Osteoblast (primary cell): ENCODE measurements at regions not wholly inside any gene's neighbourhood (a gene's known extent, or its start where the extent isn't known, plus 50 kb on each side); places are given as distances from the start of the nearest gene placed in this dataset.

ENCODE experiments used
- DNase-seq: peaks from one replicate; pipeline ENCODE4 v3.0.0; 2011; ENCODE audit warnings: low spot score, mixed read lengths; ENCODE audit not compliant: insufficient read length; ENCODE audit errors: missing footprints
- H2AFZ ChIP-seq: 2 replicates; pipeline ENCODE4 v1.6.0; 2011; ENCODE audit warnings: mild to moderate bottlenecking, low read length
- H3K27ac ChIP-seq: 2 replicates; pipeline ENCODE4 v1.5.1; 2011; ENCODE audit warnings: mild to moderate bottlenecking, low read depth, low read length, moderate library complexity
- H3K27me3 ChIP-seq: 2 replicates; pipeline ENCODE4 v1.6.0; 2012; ENCODE audit warnings: mild to moderate bottlenecking, control low read depth, inconsistent platforms, low read length, moderate library complexity; ENCODE audit not compliant: insufficient read depth
- H3K36me3 ChIP-seq: 2 replicates; pipeline ENCODE4 v1.5.1; 2011; ENCODE audit warnings: mild to moderate bottlenecking, low read length, control low read depth, moderate library complexity; ENCODE audit not compliant: insufficient read depth
- H3K4me1 ChIP-seq: 2 replicates; pipeline ENCODE4 v1.5.1; 2011; ENCODE audit warnings: mild to moderate bottlenecking, low read length, control low read depth, moderate library complexity; ENCODE audit not compliant: insufficient read depth
- H3K4me2 ChIP-seq: 2 replicates; pipeline ENCODE4 v1.6.0; 2011; ENCODE audit warnings: mild to moderate bottlenecking, low read length; ENCODE audit not compliant: insufficient read depth
- H3K4me3 ChIP-seq: fragments of 200-600 bp; sonication (generic); 3 replicates; pipeline ENCODE4 v1.5.1; 2012; ENCODE audit warnings: mild to moderate bottlenecking, low read length, inconsistent platforms; ENCODE audit not compliant: insufficient read depth
- H3K79me2 ChIP-seq: 2 replicates; pipeline ENCODE4 v1.6.0; 2012; ENCODE audit warnings: mild to moderate bottlenecking, low read length, control low read depth, inconsistent platforms; ENCODE audit not compliant: insufficient read depth
- H3K9me3 ChIP-seq: 2 replicates; pipeline ENCODE4 v1.5.1; 2011; ENCODE audit warnings: low read depth, low read length, control low read depth
- H4K20me1 ChIP-seq: 2 replicates; pipeline ENCODE4 v1.6.0; 2012; ENCODE audit warnings: mild to moderate bottlenecking, low read length, control low read depth; ENCODE audit not compliant: insufficient read depth
- CTCF ChIP-seq: IDR thresholded peaks from 2 replicates; pipeline ENCODE4 v1.5.1; 2011; ENCODE audit warnings: mild to moderate bottlenecking, low read depth, low read length, moderate library complexity; ENCODE audit errors: extremely low read depth

- Histone ChIP-seq H3K4me2 (no peak overlapping the region), H3K79me2 (no peaks in the 10 kb centered on the region), H3K36me3 (no peaks in the 10 kb centered on the region), H3K4me1 (peaks cover 3% of the 10 kb centered on the region), H3K9me3 (no peaks in the 10 kb centered on the region), H2AFZ (no peak overlapping the region), H3K27ac (no peak overlapping the region), H3K27me3 (peaks cover 2% of the 10 kb centered on the region), H3K4me3 (no peak overlapping the region), H4K20me1 (no peaks in the 10 kb centered on the region)
- no peak for TF ChIP-seq CTCF
- no peak for DNase-seq
Observed at GRCh38 chr11:95534809-95535208, 254.8 kb downstream of the FAM76B start.

- no peak for DNase-seq
- H3K9me3 ChIP-seq: no peaks in the 10 kb centered on the region
- no peak overlapping the region for H3K4me3 ChIP-seq
- H3K79me2 ChIP-seq: no peaks in the 10 kb centered on the region
- no peaks in the 10 kb centered on the region for H3K36me3 ChIP-seq
- H3K27me3 ChIP-seq: peaks cover 2% of the 10 kb centered on the region
- H4K20me1 ChIP-seq: no peaks in the 10 kb centered on the region
- H3K4me1 ChIP-seq: peaks cover 3% of the 10 kb centered on the region
- no peak overlapping the region for H3K27ac ChIP-seq
- no peak for TF ChIP-seq CTCF
- H2AFZ ChIP-seq: no peak overlapping the region
- no peak overlapping the region for H3K4me2 ChIP-seq
Observed at GRCh38 chr11:95534226-95534625, 255.4 kb downstream of the FAM76B start.

- H3K27me3 ChIP-seq: peaks cover 2% of the 10 kb centered on the region
- no peak overlapping the region for H2AFZ ChIP-seq
- no peak overlapping the region for H3K27ac ChIP-seq
- H3K36me3 ChIP-seq: no peaks in the 10 kb centered on the region
- TF ChIP-seq CTCF: no peak
- no peak overlapping the region for H3K4me3 ChIP-seq
- no peaks in the 10 kb centered on the region for H3K9me3 ChIP-seq
- H4K20me1 ChIP-seq: no peaks in the 10 kb centered on the region
- no peak overlapping the region for H3K4me2 ChIP-seq
- peaks cover 3% of the 10 kb centered on the region for H3K4me1 ChIP-seq
- no peaks in the 10 kb centered on the region for H3K79me2 ChIP-seq
- no peak for DNase-seq
Observed at GRCh38 chr11:95531116-95531515, 258.5 kb downstream of the FAM76B start.

- Histone ChIP-seq H3K36me3 (no peaks in the 10 kb centered on the region), H3K4me2 (no peak overlapping the region), H3K27ac (no peak overlapping the region), H4K20me1 (no peaks in the 10 kb centered on the region), H3K4me3 (no peak overlapping the region), H3K4me1 (peaks cover 6% of the 10 kb centered on the region), H3K27me3 (no peaks in the 10 kb centered on the region), H3K9me3 (no peaks in the 10 kb centered on the region), H2AFZ (no peak overlapping the region), H3K79me2 (no peaks in the 10 kb centered on the region)
- DNase-seq: no peak
- no peak for TF ChIP-seq CTCF
Observed at GRCh38 chr11:95524314-95525036, 265.1 kb downstream of the FAM76B start.
